ENCODE measurements at regions not wholly inside any gene's neighbourhood (a gene's known extent, or its start where the extent isn't known, plus 50 kb on each side); places are given as distances from the start of the nearest gene placed in this dataset.

- ChIA-PET CTCF (no interaction called here), POLR2A (no interaction called here)
- no peaks in the 10 kb centered on the region for H3K36me3 ChIP-seq (ENCODE audit: control insufficient read depth in 2 of 2, extremely low read depth in 1 of 2, insufficient read depth in 2 of 2, low read length in 2 of 2)
- dilution Hi-C loops (cut with MboI; ENCODE audit: extremely low pct_ligation_motif_present, low sequenced_read_pairs): no loop called here
- no peaks in the 10 kb centered on the region for H3K4me1 ChIP-seq (ENCODE audit: control insufficient read depth, extremely low read depth, insufficient read depth, low read length)
- H3K79me2 ChIP-seq (ENCODE audit: control insufficient read depth, insufficient read depth, low read length): no peaks in the 10 kb centered on the region
- intact Hi-C loops (cut with micrococcal nuclease): no loop called here
- no peak overlapping the region for H3K27ac ChIP-seq (ENCODE audit: insufficient read depth, low read depth, low read length)
- no peaks in the 10 kb centered on the region for H3K27me3 ChIP-seq (ENCODE audit: control insufficient read depth in 2 of 2, insufficient read depth in 2 of 2, low read length in 2 of 2)
- no peak overlapping the region for H3K9ac ChIP-seq (replicated peaks; ENCODE audit: extremely low read depth, insufficient read depth, low read length)
- no peak for TF ChIP-seq GATA2 (IDR thresholded peaks at IDR 0.05; ENCODE audit: insufficient read depth, insufficient read length, low read depth, low read length)
- TF ChIP-seq POLR2AphosphoS5 (IDR thresholded peaks at IDR 0.05; ENCODE audit: insufficient read depth, low read depth, low read length): no peak
- no peak for TF ChIP-seq POLR2A (IDR thresholded peaks at IDR 0.05; ENCODE audit: low read depth, low read length)
- no peak for TF ChIP-seq FOS (IDR thresholded peaks at IDR 0.05; ENCODE audit: borderline replicate concordance, insufficient read depth, low read length)
- TF ChIP-seq JUN (IDR thresholded peaks at IDR 0.05; ENCODE audit: borderline replicate concordance, insufficient read depth, insufficient read length, low read depth): no peak
- TF ChIP-seq MYC (IDR thresholded peaks at IDR 0.05; ENCODE audit: low read depth, low read length): no peak
- TF ChIP-seq MAX (IDR thresholded peaks at IDR 0.05; ENCODE audit: insufficient read depth, insufficient read length): no peak
- TF ChIP-seq EZH2 (IDR thresholded peaks at IDR 0.05; ENCODE audit: borderline replicate concordance, low read depth, low read length, severe bottlenecking): no peak
- no peak for TF ChIP-seq CTCF (IDR thresholded peaks at IDR 0.05; ENCODE audit: extremely low read depth in 1 of 2, insufficient read depth in 1 of 2, low read depth in 1 of 2, low read length in 2 of 2)
- no peak for DNase-seq (ENCODE audit: low read depth, low spot score)
- no peak for FAIRE-seq
- H4K20me1 ChIP-seq (replicated peaks; ENCODE audit: control insufficient read depth, extremely low read depth, insufficient read depth, low read length): no peaks in the 10 kb centered on the region
- H2AFZ ChIP-seq (ENCODE audit: low read depth, low read length): no peak overlapping the region
- no TSS peak for BruUV-seq (replicated peaks)
- H3K9me3 ChIP-seq (replicated peaks; ENCODE audit: control insufficient read depth, insufficient read depth, low read length): no peaks in the 10 kb centered on the region
- no peak overlapping the region for H3K4me2 ChIP-seq (ENCODE audit: insufficient read depth, low read length)
- H3K9me1 ChIP-seq (replicated peaks; ENCODE audit: control insufficient read depth, extremely low read depth, insufficient read depth, low read length): no peaks in the 10 kb centered on the region
- no peak overlapping the region for H3K4me3 ChIP-seq (replicated peaks in 1 of 3; ENCODE audit: insufficient read depth in 1 of 3, low read depth in 1 of 3, low read length in 3 of 3)
Measured at GRCh38 chr3:67998281-67998680, 343.9 kb upstream of the SUCLG2 start.

Data from endothelial cell of umbilical vein (primary cell).